Bronchial epithelial cell (primary cell): ENCODE measurements at regions not wholly inside any gene's neighbourhood (a gene's known extent, or its start where the extent isn't known, plus 50 kb on each side); places are given as distances from the start of the nearest gene placed in this dataset.

Experiments used
- DNase-seq: peaks from one replicate; pipeline ENCODE4 v3.0.0-alpha.2; 2010; ENCODE audit warnings: low read depth
- FAIRE-seq: peaks from 2 replicates; lab custom pipeline; 2011; peaks lifted over from hg19 to GRCh38; lab: Jason Lieb, UNC
- H3K27me3 ChIP-seq: 2 replicates; pipeline ENCODE4 v1.5.1; 2011; ENCODE audit warnings: low read length; ENCODE audit not compliant: control insufficient read depth, insufficient read depth
- H3K36me3 ChIP-seq: 2 replicates; pipeline ENCODE4 v1.5.1; 2011; ENCODE audit warnings: low read length; ENCODE audit not compliant: control insufficient read depth, insufficient read depth
- H3K4me3 ChIP-seq: 2 replicates; pipeline ENCODE4 v1.5.1; 2011; ENCODE audit warnings: mild to moderate bottlenecking, low read depth, low read length, control low read depth
- TF ChIP-seq, protein P1 (sequence below): IDR thresholded peaks from 2 replicates; pipeline ENCODE4 v1.5.1; 2011; ENCODE audit warnings: mild to moderate bottlenecking, moderate library complexity, low read length, control low read depth, inconsistent platforms; ENCODE audit not compliant: insufficient read depth, severe bottlenecking

DNA sequence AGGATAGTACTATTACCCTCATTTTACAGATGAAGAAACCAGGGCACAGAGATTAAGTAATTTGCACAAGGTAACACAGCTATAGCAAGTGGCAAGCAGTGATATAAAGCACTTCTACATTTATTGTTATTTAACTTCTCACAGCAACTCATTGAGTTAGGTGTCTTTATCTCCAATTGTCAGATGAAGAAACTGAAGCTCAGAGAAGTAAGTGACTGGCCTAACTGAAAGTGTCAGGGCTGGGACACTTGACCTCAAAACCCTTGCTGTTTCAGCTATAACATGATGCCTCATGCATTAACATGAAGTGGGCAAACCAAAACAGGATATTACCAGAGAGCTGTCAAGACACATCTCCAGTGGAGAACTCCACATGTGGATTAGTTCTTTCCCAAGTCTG is 65.8 kb upstream of the LEKR1 start:
- H3K4me3 ChIP-seq = no peak overlapping the region
- no peak for FAIRE-seq
- no peaks in the 10 kb centered on the region for H3K36me3 ChIP-seq
- DNase-seq = peak; percentile 98
- TF ChIP-seq, protein P1, sequence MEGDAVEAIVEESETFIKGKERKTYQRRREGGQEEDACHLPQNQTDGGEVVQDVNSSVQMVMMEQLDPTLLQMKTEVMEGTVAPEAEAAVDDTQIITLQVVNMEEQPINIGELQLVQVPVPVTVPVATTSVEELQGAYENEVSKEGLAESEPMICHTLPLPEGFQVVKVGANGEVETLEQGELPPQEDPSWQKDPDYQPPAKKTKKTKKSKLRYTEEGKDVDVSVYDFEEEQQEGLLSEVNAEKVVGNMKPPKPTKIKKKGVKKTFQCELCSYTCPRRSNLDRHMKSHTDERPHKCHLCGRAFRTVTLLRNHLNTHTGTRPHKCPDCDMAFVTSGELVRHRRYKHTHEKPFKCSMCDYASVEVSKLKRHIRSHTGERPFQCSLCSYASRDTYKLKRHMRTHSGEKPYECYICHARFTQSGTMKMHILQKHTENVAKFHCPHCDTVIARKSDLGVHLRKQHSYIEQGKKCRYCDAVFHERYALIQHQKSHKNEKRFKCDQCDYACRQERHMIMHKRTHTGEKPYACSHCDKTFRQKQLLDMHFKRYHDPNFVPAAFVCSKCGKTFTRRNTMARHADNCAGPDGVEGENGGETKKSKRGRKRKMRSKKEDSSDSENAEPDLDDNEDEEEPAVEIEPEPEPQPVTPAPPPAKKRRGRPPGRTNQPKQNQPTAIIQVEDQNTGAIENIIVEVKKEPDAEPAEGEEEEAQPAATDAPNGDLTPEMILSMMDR = no peak
- no peaks in the 10 kb centered on the region for H3K27me3 ChIP-seq

DNA sequence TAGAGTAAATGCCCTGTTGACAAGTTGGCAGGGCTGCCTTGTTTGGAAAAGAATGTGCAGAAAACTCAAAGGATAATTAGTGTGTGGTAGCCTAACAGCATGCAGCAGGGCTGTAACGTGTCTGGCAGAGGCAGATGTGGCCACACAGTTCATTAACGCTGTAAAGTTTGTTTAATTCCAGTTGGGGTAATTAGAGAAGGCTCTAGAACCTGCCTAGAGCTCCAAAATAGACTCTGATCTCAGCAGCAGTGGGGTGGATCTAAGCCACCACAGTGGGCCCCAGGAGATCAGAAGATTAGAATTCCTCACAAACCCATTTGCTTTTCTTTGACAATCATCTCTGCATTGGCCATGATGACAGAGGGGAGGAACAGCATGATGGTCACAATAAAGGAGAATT is 65.1 kb upstream of the LEKR1 start:
- Histone ChIP-seq H3K27me3 (no peaks in the 10 kb centered on the region), H3K36me3 (no peaks in the 10 kb centered on the region), H3K4me3 (no peak overlapping the region)
- FAIRE-seq (no peak), DNase-seq (no peak)
- TF ChIP-seq, protein P1 = no peak

DNA sequence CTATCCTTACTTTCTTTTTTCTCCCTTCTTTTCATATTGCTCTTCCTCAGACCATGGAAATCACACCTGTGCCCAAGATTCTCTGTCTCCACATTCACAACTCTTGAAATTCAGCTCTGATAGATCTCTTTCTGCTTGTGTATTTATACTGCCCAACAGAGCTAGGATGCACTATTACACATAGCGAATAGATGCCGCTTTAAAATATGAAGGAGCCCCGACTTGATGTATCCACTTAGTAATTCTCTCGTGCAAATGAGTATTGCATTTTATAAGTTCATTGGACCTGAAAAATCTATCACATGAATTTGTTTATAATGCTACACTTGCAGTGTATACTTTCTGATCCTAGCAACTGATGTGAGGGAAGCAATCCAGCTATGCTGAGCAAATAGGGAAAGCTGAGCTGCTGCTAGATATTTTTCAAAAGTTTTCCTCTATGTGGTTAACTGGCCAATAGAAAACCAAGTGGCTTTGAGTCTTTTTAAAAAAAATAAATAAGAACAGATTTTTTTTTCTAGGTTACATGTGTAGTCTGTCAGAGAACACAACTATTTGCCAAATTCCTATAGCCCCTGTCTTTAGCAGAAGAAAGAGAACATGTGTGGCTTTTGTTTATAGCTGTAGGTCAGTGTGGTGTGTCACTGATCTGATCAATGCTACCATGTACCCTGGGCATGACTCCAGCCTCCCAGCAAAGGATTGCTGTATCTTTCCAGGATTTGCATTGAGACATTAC is 64.3 kb upstream of the LEKR1 start:
- TF ChIP-seq, protein P1 = peak; percentile 11
- FAIRE-seq (no peak), DNase-seq (peak; percentile 50)
- H3K36me3 ChIP-seq = no peaks in the 10 kb centered on the region
- H3K27me3 ChIP-seq = no peaks in the 10 kb centered on the region
- H3K4me3 ChIP-seq = no peak overlapping the region

DNA sequence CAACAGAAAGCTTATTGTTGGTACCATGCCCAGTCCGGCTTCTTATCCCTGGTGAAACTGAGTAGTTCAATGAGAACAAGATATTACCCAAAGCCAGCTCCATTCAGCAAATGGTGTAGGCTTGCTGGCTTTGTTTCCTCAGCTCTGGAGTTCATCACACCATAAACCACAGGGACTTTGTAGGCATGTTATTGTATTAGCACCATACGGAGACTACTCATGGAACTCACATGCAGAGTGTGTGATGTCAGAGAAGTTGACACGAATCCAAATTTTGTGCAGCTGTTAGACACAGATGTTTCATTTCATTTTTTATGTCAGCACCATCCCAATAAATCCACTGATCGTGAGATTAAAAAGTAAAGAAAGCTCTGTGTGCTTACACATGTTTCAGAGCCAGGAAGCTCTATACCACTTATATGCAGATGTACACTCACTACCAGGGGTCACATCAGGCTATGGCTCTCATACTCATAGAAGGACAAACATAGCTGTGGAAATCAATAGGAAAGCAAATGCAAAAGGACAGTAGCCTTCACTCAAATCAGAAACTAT is 63.4 kb upstream of the LEKR1 start:
- no peak overlapping the region for H3K4me3 ChIP-seq
- FAIRE-seq (no peak), DNase-seq (peak; percentile 58)
- H3K27me3 ChIP-seq = no peaks in the 10 kb centered on the region
- TF ChIP-seq, protein P1 = no peak
- H3K36me3 ChIP-seq = no peaks in the 10 kb centered on the region

DNA sequence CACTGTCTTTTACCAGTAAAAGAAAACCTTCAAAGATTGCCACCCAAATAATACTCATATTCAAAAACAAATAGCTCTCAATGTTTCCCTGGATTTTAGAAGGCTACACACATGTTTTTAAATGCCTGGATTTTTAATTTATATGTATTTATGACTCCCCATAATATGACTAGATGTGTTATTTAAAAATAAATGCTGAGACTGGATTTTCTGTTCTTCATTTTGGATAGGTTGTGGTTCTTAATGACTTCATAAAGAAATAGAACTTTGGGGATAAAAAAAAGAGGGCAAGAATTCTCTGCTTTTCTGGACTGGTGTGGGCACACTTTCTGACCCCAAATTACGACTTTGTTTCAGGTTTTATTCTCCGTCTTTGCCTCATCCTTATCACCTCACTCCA is 62.8 kb upstream of the LEKR1 start:
- DNase-seq (no peak), FAIRE-seq (no peak)
- Histone ChIP-seq H3K36me3 (no peaks in the 10 kb centered on the region), H3K4me3 (no peak overlapping the region), H3K27me3 (no peaks in the 10 kb centered on the region)
- TF ChIP-seq, protein P1 = no peak
